Transverse colon (tissue), 4 donors: ENCODE measurements at regions not wholly inside any gene's neighbourhood (a gene's known extent, or its start where the extent isn't known, plus 50 kb on each side); places are given as distances from the start of the nearest gene placed in this dataset.

Source experiments
- DNase-seq: peaks from one replicate; pipeline ENCODE4 v3.0.0-alpha.2; 2019
- H3K27ac ChIP-seq, 4 donors: fragments of 200-600 bp; sonication (generic); 2 replicates each; pipeline ENCODE4 v1.5.1; 2016 to 2018; ENCODE audit warnings: inconsistent platforms in 4 of 4
- H3K27me3 ChIP-seq: fragments of 200-600 bp; sonication (generic); 2 replicates; pipeline ENCODE4 v1.5.1; 2017; ENCODE audit warnings: inconsistent platforms
- H3K36me3 ChIP-seq, 4 donors: fragments of 200-600 bp; sonication (generic); 2 replicates each; pipeline ENCODE4 v1.5.1; 2017 to 2019; ENCODE audit warnings: inconsistent platforms in 4 of 4
- H3K4me1 ChIP-seq, 4 donors: fragments of 200-600 bp; sonication (generic); 2 replicates each; pipeline ENCODE4 v1.5.1; 2017 to 2020; ENCODE audit warnings: inconsistent platforms in 4 of 4
- H3K4me3 ChIP-seq, 4 donors: fragments of 200-600 bp; sonication (generic); 1 replicate in 1 of 4; 2 replicates in 3 of 4; pipeline versions ENCODE4 v1.5.1 to v1.6.1; 2017 to 2019; ENCODE audit warnings: inconsistent platforms in 4 of 4
- H3K9me3 ChIP-seq, 2 donors: fragments of 200-600 bp; sonication (generic); 2 replicates each; pipeline ENCODE4 v1.5.1; 2017 to 2019; ENCODE audit warnings: inconsistent platforms in 2 of 2
- EP300 ChIP-seq: sonication (generic); formaldehyde crosslinking; IDR thresholded peaks from one replicate; pipeline ENCODE4 v1.6.1; 2017; ENCODE audit warnings: antibody characterized with exemption, low read depth
- POLR2A ChIP-seq: fragments of 450-650 bp; IDR thresholded peaks from one replicate; pipeline ENCODE4 v1.6.1; 2016; ENCODE audit warnings: antibody characterized with exemption, mild to moderate bottlenecking, moderate library complexity
- POLR2AphosphoS5 ChIP-seq, 3 donors: sonication (generic); formaldehyde crosslinking; IDR thresholded peaks; one replicate each; pipeline ENCODE4 v1.6.1; 2016; ENCODE audit warnings: antibody characterized with exemption in 3 of 3
- WGBS, 2 donors: methylation state at CpG; one replicate each; pipeline ENCODE4 v1.1.5; 2018; ENCODE audit warnings: low coverage in 1 of 2; 5-methylcytosine and 5-hydroxymethylcytosine counted together
- in situ Hi-C, 4 donors: fragments of 200-750 bp; cut with MboI; loops; one replicate each; pipeline versions ENCODE4 v1.15.0 to v1.15.1; 2017; ENCODE audit warnings: low sequenced_read_pairs in 3 of 4, low pct_ligation_motif_present in 1 of 4, low pct_unique_long_range_greater_than_20kb in 1 of 4
- intact Hi-C: fragments of 100-400 bp; cut with DNase I; formaldehyde crosslinking; loops from one replicate; pipeline ENCODE4 v1.15.1; 2023; ENCODE audit warnings: low total_unique reads
- TF ChIP-seq, protein P1 (sequence below), 5 experiments: fragments of 200-600 bp in 3 of 5; fragments of 450-650 bp in 2 of 5; sonication (generic) in 3 of 5; IDR thresholded peaks; 1 replicate in 2 of 5; 2 replicates in 3 of 5; pipeline ENCODE4 v1.5.1; 2016 to 2017; ENCODE audit warnings: antibody characterized with exemption in 5 of 5, inconsistent platforms in 3 of 5, mild to moderate bottlenecking in 2 of 5, moderate library complexity in 1 of 5

DNA sequence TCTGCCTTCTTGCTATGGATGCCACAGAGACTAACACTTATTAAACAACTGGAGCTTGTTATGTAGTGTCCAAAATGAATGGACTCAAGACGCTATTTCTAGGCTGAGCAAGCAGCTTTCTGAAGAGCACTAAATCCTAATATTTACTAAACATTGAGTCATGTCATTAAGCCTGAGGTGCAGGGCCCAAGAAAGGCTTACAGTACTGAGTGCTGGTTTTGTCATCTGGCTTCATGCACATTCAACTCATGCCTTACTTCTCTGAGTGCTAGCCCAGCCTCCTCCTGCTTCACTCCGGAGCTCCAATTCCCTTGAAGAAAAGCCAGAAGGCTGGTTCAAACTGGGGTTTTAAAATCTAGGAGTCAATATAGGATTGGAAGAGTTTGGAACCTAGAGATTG, 363.3 kb upstream of the CDH5 start:
- WGBS, 2 donors, result 50 to 80% methylated on average over 1 to 2 of the region's 2 CpGs
- no peaks in the 10 kb centered on the region for H3K9me3 ChIP-seq
- in situ Hi-C loops, result no loop called here
- no peaks in the 10 kb centered on the region for H3K4me1 ChIP-seq
- no peak overlapping the region for H3K27ac ChIP-seq
- no peaks in the 10 kb centered on the region for H3K27me3 ChIP-seq
- TF ChIP-seq EP300 (no peak), POLR2A (no peak), POLR2AphosphoS5 (IDR thresholded peaks at IDR 0.05) (peak in 2 of 3 donors; percentile 9 to 36)
- TF ChIP-seq, protein P1, sequence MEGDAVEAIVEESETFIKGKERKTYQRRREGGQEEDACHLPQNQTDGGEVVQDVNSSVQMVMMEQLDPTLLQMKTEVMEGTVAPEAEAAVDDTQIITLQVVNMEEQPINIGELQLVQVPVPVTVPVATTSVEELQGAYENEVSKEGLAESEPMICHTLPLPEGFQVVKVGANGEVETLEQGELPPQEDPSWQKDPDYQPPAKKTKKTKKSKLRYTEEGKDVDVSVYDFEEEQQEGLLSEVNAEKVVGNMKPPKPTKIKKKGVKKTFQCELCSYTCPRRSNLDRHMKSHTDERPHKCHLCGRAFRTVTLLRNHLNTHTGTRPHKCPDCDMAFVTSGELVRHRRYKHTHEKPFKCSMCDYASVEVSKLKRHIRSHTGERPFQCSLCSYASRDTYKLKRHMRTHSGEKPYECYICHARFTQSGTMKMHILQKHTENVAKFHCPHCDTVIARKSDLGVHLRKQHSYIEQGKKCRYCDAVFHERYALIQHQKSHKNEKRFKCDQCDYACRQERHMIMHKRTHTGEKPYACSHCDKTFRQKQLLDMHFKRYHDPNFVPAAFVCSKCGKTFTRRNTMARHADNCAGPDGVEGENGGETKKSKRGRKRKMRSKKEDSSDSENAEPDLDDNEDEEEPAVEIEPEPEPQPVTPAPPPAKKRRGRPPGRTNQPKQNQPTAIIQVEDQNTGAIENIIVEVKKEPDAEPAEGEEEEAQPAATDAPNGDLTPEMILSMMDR (IDR thresholded peaks at IDR 0.05), result no peak
- intact Hi-C loops, result no loop called here
- no peak overlapping the region for H3K4me3 ChIP-seq
- no peaks in the 10 kb centered on the region for H3K36me3 ChIP-seq
- no peak for DNase-seq

DNA sequence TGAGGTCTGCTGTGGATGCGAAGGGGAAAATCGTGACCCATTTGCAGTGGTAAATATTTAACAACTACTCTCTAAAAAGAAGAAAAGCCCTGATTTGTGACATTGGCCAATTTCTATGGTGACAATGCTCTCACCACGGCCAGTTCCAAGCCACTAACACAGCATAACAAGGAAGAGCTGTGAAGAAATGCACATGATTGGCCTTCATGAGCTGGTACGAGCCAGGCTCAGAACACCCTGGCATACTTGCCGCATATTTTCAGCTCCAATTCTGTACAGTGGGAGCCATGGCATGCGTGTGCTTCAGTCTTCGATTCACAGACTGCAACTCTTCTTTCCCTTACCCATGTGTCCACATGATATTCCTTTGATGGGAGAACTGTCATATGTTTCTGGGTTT, 363.9 kb upstream of the CDH5 start:
- intact Hi-C loops, result no loop called here
- 78 to 86% methylated on average over 5 to 7 of the region's 7 CpGs for WGBS, 2 donors
- in situ Hi-C loops, result no loop called here

DNA sequence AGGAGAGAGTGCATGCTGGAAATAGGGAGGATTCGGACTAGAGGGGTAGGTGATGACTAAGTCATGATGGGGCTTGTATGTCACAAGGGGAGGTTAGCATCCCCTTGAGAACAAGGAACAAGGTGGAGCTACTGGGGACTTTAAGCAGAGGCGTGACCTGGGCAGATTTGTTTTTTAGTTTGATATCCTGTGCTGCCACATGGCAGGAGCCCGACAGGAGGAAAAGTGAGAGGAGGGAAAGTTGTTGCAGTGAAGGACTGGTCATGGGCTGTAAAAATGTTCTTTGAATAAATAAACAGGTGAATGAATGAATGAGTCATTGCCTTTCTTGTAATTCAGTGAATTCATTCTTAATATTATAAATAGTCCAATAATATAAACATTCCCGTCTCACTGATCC, 365.1 kb upstream of the CDH5 start:
- in situ Hi-C loops (no loop called here), intact Hi-C loops (no loop called here)
- Histone ChIP-seq H3K36me3 (no peaks in the 10 kb centered on the region), H3K4me3 (no peak overlapping the region), H3K9me3 (no peaks in the 10 kb centered on the region), H3K4me1 (no peaks in the 10 kb centered on the region), H3K27me3 (no peaks in the 10 kb centered on the region), H3K27ac (no peak overlapping the region)
- no peak for TF ChIP-seq POLR2A
- TF ChIP-seq, protein P1 (IDR thresholded peaks at IDR 0.05), result no peak
- no peak for TF ChIP-seq POLR2AphosphoS5 (IDR thresholded peaks at IDR 0.05)
- no peak for TF ChIP-seq EP300
- 47 to 68% methylated on average over 4 of the region's 4 CpGs for WGBS, 2 donors
- DNase-seq, result no peak

More for the DNA sequence above, 363.9 kb upstream of the CDH5 start:
- H3K27ac ChIP-seq, result no peak overlapping the region
- H3K4me3 ChIP-seq, result no peak overlapping the region
- no peaks in the 10 kb centered on the region for H3K27me3 ChIP-seq
- no peak for TF ChIP-seq POLR2A
- TF ChIP-seq POLR2AphosphoS5 (IDR thresholded peaks at IDR 0.05), result no peak
- TF ChIP-seq, protein P1 (IDR thresholded peaks at IDR 0.05), result no peak
- TF ChIP-seq EP300, result no peak
- DNase-seq, result no peak
- H3K36me3 ChIP-seq, result no peaks in the 10 kb centered on the region
- no peaks in the 10 kb centered on the region for H3K9me3 ChIP-seq
- no peaks in the 10 kb centered on the region for H3K4me1 ChIP-seq

DNA sequence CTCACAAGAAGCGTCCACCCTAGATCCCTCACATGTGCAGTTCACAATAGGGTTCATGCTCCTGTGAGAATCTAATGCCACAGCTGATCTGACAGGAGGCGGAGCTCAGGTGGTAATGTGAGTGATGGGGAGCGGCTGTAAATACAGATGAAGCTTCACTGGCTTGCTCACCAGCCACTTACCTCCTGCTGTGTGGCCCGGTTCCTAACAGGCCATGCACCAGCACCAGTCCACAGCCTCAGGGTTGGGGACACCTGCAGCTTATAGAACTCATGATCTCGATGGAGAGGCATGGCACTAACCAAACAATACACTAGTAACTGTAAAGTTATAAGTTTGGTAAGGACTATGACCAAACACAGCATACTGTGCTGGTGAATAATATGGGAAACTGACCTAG, 368.0 kb upstream of the CDH5 start:
- Histone ChIP-seq H3K27ac (no peak overlapping the region), H3K9me3 (no peaks in the 10 kb centered on the region), H3K36me3 (no peaks in the 10 kb centered on the region), H3K4me1 (no peaks in the 10 kb centered on the region), H3K4me3 (no peak overlapping the region), H3K27me3 (no peaks in the 10 kb centered on the region)
- intact Hi-C loops, result no loop called here
- WGBS, 2 donors, result 42% methylated on average over 5 of the region's 5 CpGs; no CpG with 5 or more reads in 1 of the 2 donors
- TF ChIP-seq POLR2A (no peak), EP300 (no peak), POLR2AphosphoS5 (IDR thresholded peaks at IDR 0.05) (no peak)
- TF ChIP-seq, protein P1 (IDR thresholded peaks at IDR 0.05), result no peak
- DNase-seq, result no peak
- in situ Hi-C loops, result no loop called here
